Mesendoderm (in vitro differentiated cells): ENCODE measurements at regions not wholly inside any gene's neighbourhood (a gene's known extent, or its start where the extent isn't known, plus 50 kb on each side); places are given as distances from the start of the nearest gene placed in this dataset.

ENCODE experiments used
- DNase-seq: peaks from one replicate; pipeline ENCODE4 v3.0.0; 2013
- H2AK5ac ChIP-seq: 2 replicates; pipeline ENCODE4 v1.6.1; 2013; ENCODE audit warnings: low read length, inconsistent platforms
- H2BK120ac ChIP-seq: 2 replicates; pipeline ENCODE4 v1.6.1; 2013; ENCODE audit warnings: low read depth, mild to moderate bottlenecking, low read length, moderate library complexity, mixed read lengths
- H2BK15ac ChIP-seq: replicated peaks from 2 replicates; pipeline ENCODE4 v1.6.1; 2013; ENCODE audit warnings: low read depth, mild to moderate bottlenecking, moderate library complexity
- H2BK5ac ChIP-seq: 2 replicates; pipeline ENCODE4 v1.6.1; 2013; ENCODE audit warnings: low read length, inconsistent platforms
- H3K18ac ChIP-seq: 2 replicates; pipeline ENCODE4 v1.6.1; 2013; ENCODE audit warnings: mild to moderate bottlenecking, low read length, mixed read lengths
- H3K23ac ChIP-seq: one replicate; pipeline ENCODE4 v1.6.1; 2013; ENCODE audit warnings: low read length
- H3K27ac ChIP-seq: 2 replicates; pipeline ENCODE4 v1.5.1; 2013; ENCODE audit warnings: low read depth, mild to moderate bottlenecking, inconsistent platforms, low read length, moderate library complexity
- H3K27me3 ChIP-seq: 2 replicates; pipeline ENCODE4 v1.6.1; 2013; ENCODE audit warnings: low read length, control low read depth, mild to moderate bottlenecking, inconsistent platforms; ENCODE audit not compliant: insufficient read depth, poor library complexity
- H3K36me3 ChIP-seq: 2 replicates; pipeline ENCODE4 v1.6.1; 2013; ENCODE audit warnings: low read length, inconsistent platforms; ENCODE audit not compliant: control insufficient read depth, insufficient read depth
- H3K4ac ChIP-seq: one replicate; pipeline ENCODE4 v1.6.1; 2013; ENCODE audit warnings: low read depth, mild to moderate bottlenecking, low read length, moderate library complexity
- H3K4me1 ChIP-seq: 2 replicates; pipeline ENCODE4 v1.6.1; 2013; ENCODE audit warnings: low read depth, low read length, inconsistent platforms; ENCODE audit not compliant: control insufficient read depth
- H3K4me2 ChIP-seq: 2 replicates; pipeline ENCODE4 v1.6.1; 2013; ENCODE audit warnings: low read length
- H3K4me3 ChIP-seq: 2 replicates; pipeline ENCODE4 v1.5.1; 2013; ENCODE audit warnings: mild to moderate bottlenecking, low read length
- H3K56ac ChIP-seq: one replicate; pipeline ENCODE4 v1.6.1; 2013; ENCODE audit warnings: low read length
- H3K79me1 ChIP-seq: 2 replicates; pipeline ENCODE4 v1.6.1; 2013; ENCODE audit warnings: low read length, inconsistent platforms
- H3K79me2 ChIP-seq: 2 replicates; pipeline ENCODE4 v1.6.1; 2013; ENCODE audit warnings: mild to moderate bottlenecking, low read length; ENCODE audit not compliant: control insufficient read depth, insufficient read depth
- H3K9ac ChIP-seq: 2 replicates; pipeline ENCODE4 v1.6.1; 2013; ENCODE audit warnings: low read length, inconsistent platforms
- H4K5ac ChIP-seq: one replicate; pipeline ENCODE4 v1.6.1; 2013; ENCODE audit warnings: low read length
- H4K8ac ChIP-seq: one replicate; pipeline ENCODE4 v1.6.1; 2013; ENCODE audit warnings: low read depth, mild to moderate bottlenecking, control low read depth, low read length, moderate library complexity
- WGBS: extraction: QIAGEN DNeasy Blood & Tissue Kit; methylation state at CpG from one replicate; pipeline ENCODE4 v1.1.7; 2013; ENCODE audit warnings: low lambda C conversion rate, missing lambda C conversion rate; ENCODE audit not compliant: insufficient coverage; ENCODE audit errors: extremely low coverage; 5-methylcytosine and 5-hydroxymethylcytosine counted together

DNA sequence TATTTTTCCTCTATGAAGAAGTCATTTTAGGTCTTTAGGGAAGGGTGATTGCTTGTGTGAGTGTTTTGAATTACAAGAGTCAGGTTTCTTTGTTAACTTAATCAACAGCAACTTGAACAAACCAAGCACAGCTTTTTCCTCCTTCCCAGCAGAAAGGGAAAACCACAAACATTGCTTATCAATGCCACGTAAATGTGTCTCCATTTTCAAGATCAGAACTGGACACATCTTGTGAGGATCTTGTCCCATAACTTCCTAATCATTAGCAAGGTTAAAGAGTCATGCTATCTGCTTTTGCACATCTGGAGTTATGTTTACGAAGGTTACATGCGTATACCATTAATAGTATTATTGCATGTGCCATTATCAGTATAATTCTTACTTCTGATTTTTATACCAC, 248.0 kb upstream of the FLRT2 start:
- no peak overlapping the region for H3K18ac ChIP-seq
- H4K5ac ChIP-seq = no peak overlapping the region
- DNase-seq = no peak
- WGBS = no CpG with 5 or more reads among the region's 3 CpGs
- no peaks in the 10 kb centered on the region for H3K27me3 ChIP-seq
- no peak overlapping the region for H3K23ac ChIP-seq
- no peaks in the 10 kb centered on the region for H3K79me2 ChIP-seq
- no peak overlapping the region for H2BK5ac ChIP-seq
- H2BK15ac ChIP-seq = no peak overlapping the region
- no peak overlapping the region for H3K4me3 ChIP-seq
- H3K4me1 ChIP-seq = no peaks in the 10 kb centered on the region
- H3K56ac ChIP-seq = no peak overlapping the region
- no peak overlapping the region for H4K8ac ChIP-seq
- no peak overlapping the region for H3K4me2 ChIP-seq
- no peak overlapping the region for H3K4ac ChIP-seq
- H3K79me1 ChIP-seq = no peaks in the 10 kb centered on the region
- H3K36me3 ChIP-seq = no peaks in the 10 kb centered on the region
- no peak overlapping the region for H2AK5ac ChIP-seq
- H3K9ac ChIP-seq = no peak overlapping the region
- H2BK120ac ChIP-seq = no peak overlapping the region
- H3K27ac ChIP-seq = no peak overlapping the region

DNA sequence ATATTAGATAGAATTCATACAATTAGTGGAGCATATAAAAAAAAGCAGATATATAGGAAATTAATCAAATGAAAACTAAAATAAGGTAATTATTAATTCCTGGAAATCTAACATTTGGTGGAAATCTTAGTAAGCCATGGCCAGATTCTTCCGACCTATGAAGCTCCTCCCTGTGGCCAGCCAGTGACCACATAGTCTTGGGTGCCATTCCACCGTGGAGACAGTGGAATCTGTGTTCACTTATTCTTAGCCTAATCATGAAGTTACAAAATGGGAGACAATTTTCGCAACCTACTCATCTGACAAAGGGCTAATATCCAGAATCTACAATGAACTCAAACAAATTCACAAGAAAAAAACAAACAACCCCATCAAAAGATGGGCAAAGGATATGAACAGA, 241.9 kb upstream of the FLRT2 start:
- Histone ChIP-seq H3K4me2 (no peak overlapping the region), H3K4me3 (no peak overlapping the region), H3K4me1 (no peaks in the 10 kb centered on the region), H3K36me3 (no peaks in the 10 kb centered on the region), H3K79me2 (no peaks in the 10 kb centered on the region), H2BK120ac (no peak overlapping the region), H2BK5ac (no peak overlapping the region), H3K79me1 (no peaks in the 10 kb centered on the region), H3K27me3 (no peaks in the 10 kb centered on the region), H2BK15ac (no peak overlapping the region), H2AK5ac (no peak overlapping the region), H3K4ac (no peak overlapping the region), H3K23ac (no peak overlapping the region), H4K8ac (no peak overlapping the region), H3K27ac (no peak overlapping the region), H3K18ac (no peak overlapping the region), H3K56ac (no peak overlapping the region), H4K5ac (no peak overlapping the region), H3K9ac (no peak overlapping the region)
- WGBS = no CpG with 5 or more reads among the region's 3 CpGs
- no peak for DNase-seq

DNA sequence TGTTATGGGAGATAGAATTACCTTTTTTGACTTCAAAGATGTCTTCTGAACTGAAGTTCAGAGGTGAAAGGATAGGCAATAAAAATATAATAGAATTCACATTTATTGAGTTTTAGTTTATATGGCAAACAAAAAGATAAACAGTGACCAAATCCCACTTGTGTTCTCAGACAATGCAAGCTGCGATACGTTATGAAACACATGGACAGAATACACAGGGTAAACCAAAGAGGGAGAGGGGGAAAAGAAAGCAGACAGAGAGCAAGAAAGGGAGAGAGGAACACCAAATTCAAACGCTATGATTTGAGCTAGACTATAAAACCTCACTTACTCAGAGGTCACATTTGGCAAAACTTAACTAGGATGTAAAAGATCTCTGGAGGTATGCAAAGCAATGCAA, 238.2 kb upstream of the FLRT2 start:
- Histone ChIP-seq H3K4me3 (no peak overlapping the region), H3K23ac (no peak overlapping the region), H4K5ac (no peak overlapping the region), H3K27me3 (no peaks in the 10 kb centered on the region), H3K18ac (no peak overlapping the region), H3K79me1 (no peaks in the 10 kb centered on the region), H3K4me2 (no peak overlapping the region), H3K56ac (no peak overlapping the region), H2BK15ac (no peak overlapping the region), H3K4me1 (no peaks in the 10 kb centered on the region), H4K8ac (no peak overlapping the region), H3K4ac (no peak overlapping the region), H2BK5ac (no peak overlapping the region), H3K36me3 (no peaks in the 10 kb centered on the region), H3K27ac (no peak overlapping the region), H2BK120ac (no peak overlapping the region), H3K9ac (no peak overlapping the region), H3K79me2 (no peaks in the 10 kb centered on the region), H2AK5ac (no peak overlapping the region)
- WGBS = no CpG with 5 or more reads among the region's 3 CpGs
- no peak for DNase-seq

DNA sequence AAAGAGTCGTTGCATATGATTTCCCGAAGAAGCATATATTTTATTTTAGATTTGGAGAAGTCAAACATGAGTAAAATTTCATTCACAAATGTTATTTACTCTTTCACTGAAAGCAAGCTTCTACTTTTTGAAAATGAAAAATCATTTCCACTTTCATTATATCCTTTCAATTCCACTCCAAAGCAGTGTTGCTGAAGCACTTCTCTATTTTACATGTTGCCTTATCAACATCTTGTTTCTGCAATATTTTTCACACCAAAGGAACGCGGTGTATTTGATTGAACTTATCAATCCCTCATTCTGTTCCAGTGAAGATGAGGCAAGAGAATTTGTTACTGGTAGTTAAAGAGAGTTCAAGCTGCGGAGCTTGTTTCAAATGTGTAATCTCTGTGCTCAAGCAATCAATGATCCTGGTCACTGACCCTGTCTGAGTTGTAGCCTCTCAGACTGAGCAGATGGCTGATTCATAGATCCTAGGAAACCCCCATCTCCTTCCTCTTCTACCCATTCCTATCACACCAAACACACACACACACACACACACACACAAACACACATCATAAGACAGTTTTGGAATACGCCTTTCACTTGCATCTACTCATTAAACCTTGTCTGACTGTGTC, 236.2 kb upstream of the FLRT2 start:
- DNase-seq = no peak
- Histone ChIP-seq H2BK5ac (no peak overlapping the region), H2BK120ac (no peak overlapping the region), H3K56ac (no peak overlapping the region), H2BK15ac (no peak overlapping the region), H3K4me3 (no peak overlapping the region), H2AK5ac (no peak overlapping the region), H4K8ac (no peak overlapping the region), H4K5ac (no peak overlapping the region), H3K4ac (no peak overlapping the region), H3K79me2 (no peaks in the 10 kb centered on the region), H3K36me3 (no peaks in the 10 kb centered on the region), H3K4me2 (no peak overlapping the region), H3K18ac (no peak overlapping the region), H3K79me1 (no peaks in the 10 kb centered on the region), H3K9ac (no peak overlapping the region), H3K27ac (no peak overlapping the region), H3K23ac (no peak overlapping the region), H3K4me1 (no peaks in the 10 kb centered on the region), H3K27me3 (no peaks in the 10 kb centered on the region)
- WGBS = 100% methylated on average over 1 of the region's 6 CpGs

DNA sequence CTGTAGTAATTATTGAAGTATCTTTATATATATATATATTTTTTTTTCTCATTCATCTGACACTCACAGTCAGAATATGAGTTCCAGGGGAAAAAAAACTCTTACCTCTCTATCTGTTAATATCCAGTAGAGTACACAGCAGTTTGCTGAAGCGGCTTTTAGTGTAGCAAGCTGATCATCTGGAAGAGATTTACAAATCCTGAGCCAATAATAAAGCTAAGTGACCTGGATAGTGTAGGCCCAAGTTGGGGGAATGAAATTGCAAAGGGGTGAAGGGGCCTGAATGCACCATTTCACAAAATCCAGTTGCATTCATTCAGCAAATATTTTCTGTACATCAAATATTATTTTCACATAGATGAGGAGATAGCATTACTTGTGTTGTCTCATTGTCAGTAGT, 234.6 kb upstream of the FLRT2 start:
- Histone ChIP-seq H4K5ac (no peak overlapping the region), H3K23ac (no peak overlapping the region), H2AK5ac (no peak overlapping the region), H3K18ac (no peak overlapping the region), H2BK5ac (no peak overlapping the region), H3K79me1 (no peaks in the 10 kb centered on the region), H3K79me2 (no peaks in the 10 kb centered on the region), H3K4ac (no peak overlapping the region), H4K8ac (no peak overlapping the region), H3K4me2 (no peak overlapping the region), H3K9ac (no peak overlapping the region), H2BK15ac (no peak overlapping the region), H3K27me3 (no peaks in the 10 kb centered on the region), H3K27ac (no peak overlapping the region), H3K4me1 (no peaks in the 10 kb centered on the region), H3K4me3 (no peak overlapping the region), H3K56ac (no peak overlapping the region), H2BK120ac (no peak overlapping the region), H3K36me3 (no peaks in the 10 kb centered on the region)
- no CpG with 5 or more reads among the region's 1 CpG for WGBS
- no peak for DNase-seq
